ENCODE measurements at regions not wholly inside any gene's neighbourhood (a gene's known extent, or its start where the extent isn't known, plus 50 kb on each side); places are given as distances from the start of the nearest gene placed in this dataset.
A peak's percentile ranks its signal among the peaks of the same experiment; 100 is the strongest.

DNA sequence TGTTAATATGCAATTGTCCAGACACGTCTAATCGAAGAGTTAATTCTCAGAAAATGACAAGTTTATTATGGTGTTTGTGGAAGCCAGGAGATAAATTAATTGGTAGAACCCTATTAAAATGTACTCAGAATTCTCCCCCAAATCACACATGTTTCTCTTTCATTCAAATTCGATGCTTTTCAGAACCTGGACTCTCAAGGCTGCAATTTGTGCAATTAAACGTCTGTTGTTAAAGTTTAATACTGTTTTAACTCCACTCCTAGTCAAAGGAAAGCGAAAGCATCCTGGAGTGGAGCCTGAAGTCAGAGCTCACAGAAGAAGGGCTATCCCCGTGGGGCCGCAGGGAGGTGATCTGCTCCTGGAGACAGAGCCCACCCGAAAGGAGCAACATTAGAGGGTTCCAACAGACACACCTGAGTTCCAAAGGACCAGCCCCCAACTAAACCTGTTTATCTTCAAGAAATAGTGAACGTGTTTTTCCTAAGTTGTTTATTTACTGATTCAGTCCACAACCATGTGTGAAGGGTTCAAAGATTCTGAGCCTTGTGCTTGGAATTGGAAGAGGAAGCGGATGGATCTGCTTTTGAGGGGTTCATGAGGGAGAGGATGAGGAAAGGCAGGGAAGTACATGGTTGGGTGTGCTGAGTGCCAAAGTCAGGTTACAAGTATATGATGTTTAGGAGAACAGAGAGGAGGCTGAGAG, 68.0 kb upstream of the AKT3 start:
- DNase-seq: no peak
- Histone ChIP-seq H3K9me3 (no peaks in the 10 kb centered on the region), H3K4me1 (peaks cover 6 to 12% (median 9%) of the 10 kb centered on the region in 4 donors), H3K4me3 (peak overlapping the region; percentile 1 to 39 (median 28)), H3K36me3 (no peaks in the 10 kb centered on the region), H3K27ac (peak overlapping the region in 2 of 4 donors; percentile 13 to 20), H3K27me3 (peaks cover 23% of the 10 kb centered on the region)
- intact Hi-C loops (cut with DNase I; ENCODE audit: low total_unique reads) (no loop called here), in situ Hi-C loops (cut with MboI; ENCODE audit: low pct_ligation_motif_present in 1 of 4, low pct_unique_long_range_greater_than_20kb in 1 of 4, low sequenced_read_pairs in 3 of 4) (no loop called here)
- TF ChIP-seq CTCF (IDR thresholded peaks at IDR 0.05) (no peak), POLR2A (IDR thresholded peaks at IDR 0.05) (no peak), EP300 (IDR thresholded peaks at IDR 0.05; ENCODE audit: low read depth) (no peak), POLR2AphosphoS5 (IDR thresholded peaks at IDR 0.05) (no peak)
- WGBS, 2 donors (ENCODE audit: low coverage in 1 of 2): 19 to 26% methylated on average over 6 to 10 of the region's 10 CpGs

- TF ChIP-seq EP300 (IDR thresholded peaks at IDR 0.05; ENCODE audit: low read depth) (no peak), POLR2A (IDR thresholded peaks at IDR 0.05) (peak; percentile 27), POLR2AphosphoS5 (IDR thresholded peaks at IDR 0.05) (peak in 2 of 3 donors; percentile 28 to 38), CTCF (IDR thresholded peaks at IDR 0.05) (no peak)
- in situ Hi-C loops (cut with MboI; ENCODE audit: low pct_ligation_motif_present in 1 of 4, low pct_unique_long_range_greater_than_20kb in 1 of 4, low sequenced_read_pairs in 3 of 4): no loop called here
- intact Hi-C loops (cut with DNase I; ENCODE audit: low total_unique reads): no loop called here
- H3K4me1 ChIP-seq: peaks cover 6 to 12% (median 9%) of the 10 kb centered on the region in 4 donors
- H3K4me3 ChIP-seq: peak overlapping the region; percentile 1 to 39 (median 28)
- H3K36me3 ChIP-seq: no peaks in the 10 kb centered on the region
- H3K27me3 ChIP-seq: peaks cover 23% of the 10 kb centered on the region
- WGBS, 2 donors (ENCODE audit: low coverage in 1 of 2): 0 to 9% methylated on average over 2 to 50 of the region's 58 CpGs
- H3K9me3 ChIP-seq: no peaks in the 10 kb centered on the region
- peak; percentile 15 for DNase-seq
- H3K27ac ChIP-seq: peak overlapping the region in 2 of 4 donors; percentile 13 to 20
Measured at GRCh38 chr1:243917177-243917862, 67.3 kb upstream of the AKT3 start.

DNA sequence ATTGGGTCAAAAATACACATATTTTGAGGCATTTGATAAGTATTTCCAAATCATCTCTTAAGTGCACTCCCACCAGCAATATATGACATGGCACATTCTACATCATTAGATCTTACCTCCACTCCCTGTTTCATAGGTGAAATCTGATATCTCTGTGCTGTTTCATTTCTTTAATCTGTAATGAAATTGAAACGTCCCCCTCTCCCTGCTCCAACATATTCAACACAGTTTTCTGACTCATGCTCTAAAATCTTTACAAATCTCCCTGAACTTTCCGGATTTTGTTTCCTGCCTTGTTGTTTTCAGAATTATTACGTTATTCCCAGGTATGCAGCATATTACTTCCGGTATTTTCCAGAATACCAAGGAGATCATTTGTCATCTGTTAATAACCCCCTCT, 66.1 kb upstream of the AKT3 start:
- H3K9me3 ChIP-seq: no peaks in the 10 kb centered on the region
- intact Hi-C loops (cut with DNase I; ENCODE audit: low total_unique reads) (no loop called here), in situ Hi-C loops (cut with MboI; ENCODE audit: low pct_ligation_motif_present in 1 of 4, low pct_unique_long_range_greater_than_20kb in 1 of 4, low sequenced_read_pairs in 3 of 4) (no loop called here)
- H3K4me1 ChIP-seq: peaks cover 6 to 12% (median 9%) of the 10 kb centered on the region in 4 donors
- H3K27ac ChIP-seq: no peak overlapping the region
- 51 to 58% methylated on average over 4 of the region's 4 CpGs for WGBS, 2 donors (ENCODE audit: low coverage in 1 of 2)
- no peak for DNase-seq
- TF ChIP-seq CTCF (IDR thresholded peaks at IDR 0.05) (no peak), POLR2AphosphoS5 (IDR thresholded peaks at IDR 0.05) (no peak), POLR2A (IDR thresholded peaks at IDR 0.05) (no peak), EP300 (IDR thresholded peaks at IDR 0.05; ENCODE audit: low read depth) (no peak)
- no peaks in the 10 kb centered on the region for H3K36me3 ChIP-seq
- peaks cover 23% of the 10 kb centered on the region for H3K27me3 ChIP-seq
- H3K4me3 ChIP-seq: no peak overlapping the region

- no peaks in the 10 kb centered on the region for H3K9me3 ChIP-seq
- WGBS, 2 donors (ENCODE audit: low coverage in 1 of 2): 50 to 73% methylated on average over 2 of the region's 2 CpGs
- peaks cover 5 to 8% (median 6%) of the 10 kb centered on the region in 4 donors for H3K4me1 ChIP-seq
- H3K4me3 ChIP-seq: no peak overlapping the region
- TF ChIP-seq POLR2A (IDR thresholded peaks at IDR 0.05) (no peak), POLR2AphosphoS5 (IDR thresholded peaks at IDR 0.05) (no peak), CTCF (IDR thresholded peaks at IDR 0.05) (no peak), EP300 (IDR thresholded peaks at IDR 0.05; ENCODE audit: low read depth) (no peak)
- peaks cover 18% of the 10 kb centered on the region for H3K27me3 ChIP-seq
- in situ Hi-C loops (cut with MboI; ENCODE audit: low pct_ligation_motif_present in 1 of 4, low pct_unique_long_range_greater_than_20kb in 1 of 4, low sequenced_read_pairs in 3 of 4): no loop called here
- no peak overlapping the region for H3K27ac ChIP-seq
- no peak for DNase-seq
- intact Hi-C loops (cut with DNase I; ENCODE audit: low total_unique reads): no loop called here
- H3K36me3 ChIP-seq: no peaks in the 10 kb centered on the region
Measured at GRCh38 chr1:243912347-243912746, 62.3 kb upstream of the AKT3 start.
